ENCODE measurements at regions not wholly inside any gene's neighbourhood (a gene's known extent, or its start where the extent isn't known, plus 50 kb on each side); places are given as distances from the start of the nearest gene placed in this dataset.

DNA sequence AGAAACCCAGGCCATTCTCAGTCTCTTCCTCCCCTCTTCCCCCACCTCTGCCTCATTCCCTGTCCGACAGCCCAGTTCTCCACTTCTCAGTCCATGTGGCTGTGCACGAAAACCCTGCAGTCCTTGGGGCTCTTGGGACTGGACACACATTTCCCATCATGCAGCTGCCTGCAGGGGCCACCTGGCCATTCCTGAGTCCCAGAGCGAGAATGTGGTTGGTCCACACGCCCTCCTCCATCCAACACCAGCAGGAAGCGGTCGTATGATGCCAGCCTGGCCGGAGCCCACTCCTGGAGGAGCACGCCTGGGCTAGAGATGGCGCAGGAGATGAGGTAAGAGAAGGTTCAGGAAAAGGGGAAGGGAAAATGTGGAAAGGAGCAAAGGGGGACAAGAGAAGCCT, 222.5 kb downstream of the USP6NL start:
- H3K4me1 Mint-ChIP-seq, result peaks cover 6 to 9% (median 7%) of the 10 kb centered on the region in 3 donors
- H3K27ac Mint-ChIP-seq, result peak overlapping the region in 1 of 6 donors; percentile 14
- H3K36me3 Mint-ChIP-seq, result peaks cover 3 to 4% of the 10 kb centered on the region in 2 donors
- H3K9me3 Mint-ChIP-seq, result peaks cover 0 to 4% (median 3%) of the 10 kb centered on the region in 7 donors
- no peak for DNase-seq
- ATAC-seq (ENCODE audit: low read depth in 2 of 2), result no peak
- peaks cover 0 to 10% (median 9%) of the 10 kb centered on the region in 3 donors for H3K27me3 Mint-ChIP-seq
- H3K4me3 Mint-ChIP-seq, result no peak overlapping the region

DNA sequence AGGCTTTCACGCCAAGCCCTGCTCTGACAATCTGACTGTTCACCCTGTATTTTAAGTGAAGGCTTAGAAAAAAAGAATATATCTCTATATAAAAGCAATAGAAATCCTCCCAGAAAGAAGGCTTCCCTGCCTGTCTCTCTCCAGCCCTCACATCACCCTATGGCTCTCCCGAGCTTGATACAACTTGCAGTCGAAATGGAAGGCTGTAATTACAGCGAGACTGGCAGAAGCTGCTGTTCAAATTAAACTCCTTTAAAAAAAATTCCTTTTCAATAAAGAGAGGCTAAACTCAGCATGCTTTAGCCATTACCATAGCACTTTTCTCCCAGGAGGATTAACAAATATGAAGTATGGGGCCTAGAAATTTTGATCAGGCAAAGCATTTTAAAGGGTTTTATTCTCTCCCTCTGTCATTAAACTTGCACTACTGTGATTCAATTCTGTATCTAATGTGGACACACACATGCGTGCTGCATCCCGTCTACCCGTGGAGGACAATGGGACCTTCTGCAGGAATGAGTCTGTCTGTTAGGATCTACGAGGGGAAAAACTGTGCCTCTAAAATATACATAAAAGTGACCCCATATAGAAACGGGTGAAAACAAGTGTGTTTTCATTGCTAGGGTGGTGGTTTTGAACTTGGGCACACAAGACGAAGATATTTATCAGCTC, 223.8 kb downstream of the USP6NL start:
- Mint-ChIP-seq H3K36me3 (peaks cover 3 to 7% of the 10 kb centered on the region in 2 donors), H3K27ac (peak overlapping the region in 3 of 6 donors; percentile 27 to 92 (median 38)), H3K9me3 (peaks cover 0 to 6% (median 5%) of the 10 kb centered on the region in 7 donors), H3K27me3 (peaks cover 0 to 6% (median 2%) of the 10 kb centered on the region in 3 donors), H3K4me3 (no peak overlapping the region), H3K4me1 (peaks cover 6 to 9% (median 7%) of the 10 kb centered on the region in 3 donors)
- DNase-seq (no peak), ATAC-seq (ENCODE audit: low read depth in 2 of 2) (no peak)

GRCh38 chr10:11387044-11387443, 224.4 kb downstream of the USP6NL start:
- DNase-seq (no peak), ATAC-seq (ENCODE audit: low read depth in 2 of 2) (no peak)
- Mint-ChIP-seq H3K27ac (no peak overlapping the region), H3K4me3 (no peak overlapping the region), H3K27me3 (peaks cover 0 to 11% (median 0%) of the 10 kb centered on the region in 3 donors), H3K36me3 (peaks cover 3 to 7% of the 10 kb centered on the region in 2 donors), H3K4me1 (peaks cover 6 to 9% (median 7%) of the 10 kb centered on the region in 3 donors), H3K9me3 (peaks cover 0 to 6% (median 5%) of the 10 kb centered on the region in 7 donors)

Data from naive B cell (primary cell).